GM12873 (cell line): ENCODE measurements at regions not wholly inside any gene's neighbourhood (a gene's known extent, or its start where the extent isn't known, plus 50 kb on each side); places are given as distances from the start of the nearest gene placed in this dataset.

ENCODE experiments used
- TF ChIP-seq, protein P1 (sequence below): IDR thresholded peaks from 2 replicates; pipeline ENCODE4 v1.5.1; 2012; ENCODE audit warnings: low read depth, mild to moderate bottlenecking, moderate library complexity, low read length, control low read depth; ENCODE audit not compliant: insufficient read depth; ENCODE audit errors: missing control alignments

DNA sequence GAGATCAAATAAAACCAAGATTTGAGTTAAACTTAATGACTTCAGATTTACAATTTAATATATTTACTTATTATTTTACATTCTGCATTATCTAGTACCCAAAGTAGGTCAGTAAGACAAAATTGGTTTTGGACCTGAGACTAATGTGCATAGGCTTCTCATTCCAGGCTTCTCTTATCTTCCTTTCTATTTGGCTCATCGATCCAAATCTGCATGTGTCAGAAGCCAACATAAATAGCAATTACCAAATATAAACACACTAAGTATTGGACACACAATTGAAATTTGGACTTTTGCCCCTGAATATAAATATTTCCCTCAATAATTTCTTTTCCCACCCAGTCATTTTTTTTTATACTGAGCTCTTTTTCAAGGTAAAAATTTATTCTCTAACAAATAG lies 290.6 kb upstream of the ARHGEF26 start:
- TF ChIP-seq, protein P1, sequence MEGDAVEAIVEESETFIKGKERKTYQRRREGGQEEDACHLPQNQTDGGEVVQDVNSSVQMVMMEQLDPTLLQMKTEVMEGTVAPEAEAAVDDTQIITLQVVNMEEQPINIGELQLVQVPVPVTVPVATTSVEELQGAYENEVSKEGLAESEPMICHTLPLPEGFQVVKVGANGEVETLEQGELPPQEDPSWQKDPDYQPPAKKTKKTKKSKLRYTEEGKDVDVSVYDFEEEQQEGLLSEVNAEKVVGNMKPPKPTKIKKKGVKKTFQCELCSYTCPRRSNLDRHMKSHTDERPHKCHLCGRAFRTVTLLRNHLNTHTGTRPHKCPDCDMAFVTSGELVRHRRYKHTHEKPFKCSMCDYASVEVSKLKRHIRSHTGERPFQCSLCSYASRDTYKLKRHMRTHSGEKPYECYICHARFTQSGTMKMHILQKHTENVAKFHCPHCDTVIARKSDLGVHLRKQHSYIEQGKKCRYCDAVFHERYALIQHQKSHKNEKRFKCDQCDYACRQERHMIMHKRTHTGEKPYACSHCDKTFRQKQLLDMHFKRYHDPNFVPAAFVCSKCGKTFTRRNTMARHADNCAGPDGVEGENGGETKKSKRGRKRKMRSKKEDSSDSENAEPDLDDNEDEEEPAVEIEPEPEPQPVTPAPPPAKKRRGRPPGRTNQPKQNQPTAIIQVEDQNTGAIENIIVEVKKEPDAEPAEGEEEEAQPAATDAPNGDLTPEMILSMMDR: no peak

GRCh38 chr3:153835540-153835939 lies 285.6 kb upstream of the ARHGEF26 start:
- TF ChIP-seq, protein P1: peak; percentile 34

DNA sequence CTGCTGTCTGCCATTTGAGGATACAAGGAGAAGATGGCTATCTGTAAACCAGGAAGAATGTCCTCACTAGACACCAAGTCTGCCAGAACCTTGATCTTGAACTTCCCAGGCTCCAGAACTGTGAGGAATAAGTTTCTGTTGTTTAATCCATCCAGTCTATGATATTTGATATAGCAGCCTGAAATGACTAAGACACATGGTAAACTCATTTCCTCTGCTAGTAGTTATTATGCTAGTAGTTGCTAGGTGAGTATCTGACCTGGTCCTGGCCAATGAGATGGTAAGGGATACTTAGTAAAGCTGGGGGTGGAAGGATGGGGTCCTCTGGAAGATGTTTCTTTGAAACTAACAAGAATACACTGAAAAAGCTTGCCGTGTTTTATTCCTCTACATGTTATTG lies 280.7 kb upstream of the ARHGEF26 start:
- TF ChIP-seq, protein P1: no peak

DNA sequence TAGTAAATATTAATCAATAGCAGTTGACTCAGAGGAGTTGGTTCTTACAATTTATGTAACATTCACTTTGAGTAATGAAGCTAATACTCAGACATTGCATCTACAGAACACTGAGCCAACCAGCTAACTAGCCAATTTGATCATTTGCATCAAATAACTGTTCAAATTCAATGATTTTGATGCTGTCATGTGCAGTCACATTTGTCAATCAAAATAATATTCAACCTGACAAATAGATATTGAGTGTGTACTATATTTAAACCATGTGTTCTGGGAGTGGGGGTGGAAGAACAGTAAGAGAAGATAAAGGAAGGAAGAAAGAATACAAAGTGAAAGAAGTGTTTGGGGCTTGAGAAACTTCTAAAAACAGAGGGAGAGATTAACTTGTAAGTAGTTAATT lies 277.2 kb upstream of the ARHGEF26 start:
- TF ChIP-seq, protein P1: no peak

DNA sequence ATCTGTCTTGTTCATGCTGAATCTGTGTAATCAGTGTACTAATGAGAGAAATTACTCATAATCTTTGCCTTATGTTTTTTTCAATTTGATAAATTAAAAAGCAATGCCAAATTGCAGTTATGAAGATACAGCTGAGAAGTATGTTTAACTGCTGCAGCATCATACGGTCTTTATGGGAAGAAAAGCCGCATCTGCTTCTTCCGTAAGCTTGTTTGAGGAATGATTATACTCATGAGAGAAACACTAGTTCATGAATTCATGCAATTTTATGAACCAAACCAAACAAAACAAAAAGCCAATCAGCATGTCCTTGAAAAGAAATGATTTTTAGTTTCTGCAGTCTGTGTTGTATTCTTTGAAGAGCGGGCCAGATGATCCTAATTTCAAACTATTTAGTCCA lies 275.9 kb upstream of the ARHGEF26 start:
- TF ChIP-seq, protein P1: no peak

GRCh38 chr3:153848702-153849101 lies 272.5 kb upstream of the ARHGEF26 start:
- TF ChIP-seq, protein P1: no peak

DNA sequence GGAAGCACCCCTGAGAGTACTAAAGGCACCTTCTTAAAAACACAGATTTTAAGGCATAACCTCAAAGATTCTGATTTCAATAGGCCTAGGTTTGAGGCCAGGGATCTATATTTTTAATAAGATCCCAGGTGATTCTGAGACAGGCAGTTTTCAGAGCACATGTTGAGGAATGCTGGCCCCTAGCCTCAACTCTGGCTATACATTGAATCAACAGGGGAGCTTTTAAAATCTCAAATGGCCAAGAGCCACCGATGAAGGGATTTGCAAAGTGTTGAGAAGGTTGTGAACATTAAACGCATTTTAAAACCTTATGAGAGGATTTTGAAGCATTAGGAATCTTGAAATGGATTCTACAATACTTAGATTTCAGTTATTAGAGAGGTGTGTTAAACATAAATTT lies 268.8 kb upstream of the ARHGEF26 start:
- TF ChIP-seq, protein P1: no peak
